K562 (cell line): ENCODE measurements at regions not wholly inside any gene's neighbourhood (a gene's known extent, or its start where the extent isn't known, plus 50 kb on each side); places are given as distances from the start of the nearest gene placed in this dataset.
"Not testable (repeated sequence)": the region's sequence is repeated elsewhere in the genome, so short reads cannot be mapped to it uniquely, and the experiment has no call there.

ENCODE experiments used
- ATAC-seq: fragments of 200-7000 bp; cut with Tn5 transposase; 3 replicates; pipeline ENCODE4 v1.9.1; 2020; ENCODE audit warnings: moderate library complexity
- BruUV-seq: library from RNA; stranded (reverse); fragments of 400-500 nt; replicated peaks from 2 replicates; lab custom pipeline; 2021; lab: Mats Ljungman, UMichigan
- CTCF ChIA-PET: fragments of 300-600 bp; formaldehyde crosslinking; extraction: SDS; loops from one replicate; lab custom pipeline; 2021; ENCODE audit warnings: low intra/inter-chr PET ratio; lab: Yijun Ruan, JAX
- POLR2A ChIA-PET: fragments of 300-600, 350-650 bp; sonication (Branson Sonifier 250); formaldehyde crosslinking; extraction: SDS; loops from one replicate; lab custom pipeline; 2021; ENCODE audit warnings: antibody characterized with exemption, inconsistent platforms; lab: Yijun Ruan, JAX
- DNase-seq, 4 experiments: peaks; one replicate each; pipeline versions ENCODE4 v3.0.0 to v3.0.0-alpha.2; 2011 to 2018; ENCODE audit warnings: low spot score in 3 of 4, mixed read lengths in 3 of 4; ENCODE audit errors: extremely low read depth in 1 of 4
- FAIRE-seq: peaks from 2 replicates; lab custom pipeline; 2011; peaks lifted over from hg19 to GRCh38; lab: Jason Lieb, UNC
- H2AFZ ChIP-seq: 2 replicates; pipeline ENCODE4 v1.6.0; 2011; ENCODE audit warnings: low read depth, low read length, control low read depth, inconsistent platforms
- H3K27ac ChIP-seq: fragments of 200-600 bp; 3 replicates; pipeline ENCODE4 v1.8.0; 2011; ENCODE audit warnings: low read depth, mild to moderate bottlenecking, control low read depth, inconsistent platforms, low read length, moderate library complexity, mixed read lengths; ENCODE audit errors: extremely low read depth
- H3K27me3 ChIP-seq, 2 experiments: fragments of 300-600 bp in 1 of 2; 2 replicates in 1 of 2; 3 replicates in 1 of 2; pipeline versions ENCODE4 v1.6.0 to v1.8.0; 2011; ENCODE audit warnings: inconsistent platforms in 2 of 2, low read length in 2 of 2, mild to moderate bottlenecking in 1 of 2, mixed read lengths in 1 of 2, moderate library complexity in 1 of 2; ENCODE audit not compliant: control insufficient read depth in 2 of 2, insufficient read depth in 2 of 2
- H3K36me3 ChIP-seq: fragments of 300-600 bp; 3 replicates; pipeline ENCODE4 v1.8.0; 2011; ENCODE audit warnings: mild to moderate bottlenecking, low read length, inconsistent platforms; ENCODE audit not compliant: control insufficient read depth, insufficient read depth
- H3K4me1 ChIP-seq, 2 experiments: fragments of 200-600 bp in 1 of 2; replicated peaks in 1 of 2; 2 replicates in 1 of 2; 3 replicates in 1 of 2; pipeline versions ENCODE4 v1.5.1 to v1.8.0; 2011; ENCODE audit warnings: inconsistent platforms in 2 of 2, low read length in 2 of 2, mild to moderate bottlenecking in 1 of 2, mixed read lengths in 1 of 2, moderate library complexity in 1 of 2; ENCODE audit not compliant: control insufficient read depth in 2 of 2, insufficient read depth in 2 of 2
- H3K4me2 ChIP-seq: 2 replicates; pipeline ENCODE4 v1.6.1; 2011; ENCODE audit warnings: low read length, control low read depth, inconsistent platforms, mixed read lengths; ENCODE audit not compliant: insufficient read depth
- H3K4me3 ChIP-seq: fragments of 200-600 bp; sonication (generic), shearing (Covaris generic); 2 replicates; pipeline ENCODE4 v1.5.1; 2016; ENCODE audit warnings: control low read depth, inconsistent platforms
- H3K79me2 ChIP-seq: fragments of 200-600 bp; 3 replicates; pipeline ENCODE4 v1.8.0; 2011; ENCODE audit warnings: low read length, inconsistent platforms; ENCODE audit not compliant: control insufficient read depth, insufficient read depth
- H3K9ac ChIP-seq, 2 experiments: 2 replicates each; pipeline versions ENCODE4 v1.6.0 to v1.6.1; 2011; ENCODE audit warnings: low read depth in 2 of 2, low read length in 2 of 2, control low read depth in 1 of 2, inconsistent platforms in 1 of 2, mild to moderate bottlenecking in 1 of 2, mixed read lengths in 1 of 2; ENCODE audit not compliant: insufficient read depth in 1 of 2
- H3K9me1 ChIP-seq: one replicate; pipeline ENCODE4 v1.6.0; 2011; ENCODE audit warnings: inconsistent platforms, mild to moderate bottlenecking, low read length, moderate library complexity; ENCODE audit not compliant: control insufficient read depth, insufficient read depth
- H3K9me3 ChIP-seq: replicated peaks from 2 replicates; pipeline ENCODE4 v1.5.1; 2011; ENCODE audit warnings: low read depth, low read length, inconsistent platforms; ENCODE audit not compliant: control insufficient read depth, insufficient read depth
- H4K20me1 ChIP-seq: replicated peaks from 2 replicates; pipeline ENCODE4 v1.6.1; 2011; ENCODE audit warnings: low read length, inconsistent platforms, mixed read lengths; ENCODE audit not compliant: control insufficient read depth, insufficient read depth
- ZNF707 ChIP-seq: fragments of 250-450 bp; sonication (Bioruptor Pico); conservative IDR thresholded peaks from 2 replicates; pipeline ENCODE4 v1.8.0; 2022; ENCODE audit warnings: inconsistent platforms, mild to moderate bottlenecking, moderate library complexity
- WGBS: fragments of 100-300 bp; shearing (Covaris generic); methylation state at CpG from one replicate; pipeline ENCODE4 v1.1.6; 2016; ENCODE audit warnings: low coverage, mixed read lengths; ENCODE audit not compliant: insufficient coverage; ENCODE audit errors: missing lambda C conversion rate; 5-methylcytosine and 5-hydroxymethylcytosine counted together
- in situ Hi-C: fragments of 300-500 bp; cut with MboI; formaldehyde crosslinking; loops from 4 replicates; pipeline ENCODE4 v1.15.0; 2018; ENCODE audit warnings: inconsistent platforms, mixed read lengths
- intact Hi-C: fragments of 100-400 bp; cut with micrococcal nuclease; formaldehyde crosslinking; loops from 2 replicates; pipeline ENCODE4 v1.14.2; 2022

- POLR2A ChIA-PET, result interaction anchor here (0.7 kb wide), 1 partner anchor 9 kb away, joined by 4 read pairs; no protein-coding TSS in a partner anchor
- H4K20me1 ChIP-seq, FAIRE-seq, BruUV-seq, H3K36me3 ChIP-seq, H3K27ac ChIP-seq, CTCF ChIA-PET, H3K79me2 ChIP-seq, H2AFZ ChIP-seq, in situ Hi-C loops, H3K27me3 ChIP-seq, H3K9ac ChIP-seq, H3K4me1 ChIP-seq, H3K9me1 ChIP-seq, H3K4me3 ChIP-seq, H3K4me2 ChIP-seq, H3K9me3 ChIP-seq, DNase-seq, ATAC-seq, intact Hi-C loops: not testable (repeated sequence)
- 0% methylated on average over 8 of the region's 8 CpGs for WGBS
Observed at GRCh38 chr16:5295304-5295703, 197.7 kb upstream of the EEF2KMT start.

- H3K79me2 ChIP-seq, in situ Hi-C loops, H3K9ac ChIP-seq, H3K9me3 ChIP-seq, POLR2A ChIA-PET, FAIRE-seq, ATAC-seq, H4K20me1 ChIP-seq, H3K4me2 ChIP-seq, H3K36me3 ChIP-seq, intact Hi-C loops, H3K27me3 ChIP-seq, H3K9me1 ChIP-seq, DNase-seq, H3K4me1 ChIP-seq, H3K4me3 ChIP-seq, BruUV-seq, H3K27ac ChIP-seq, CTCF ChIA-PET, H2AFZ ChIP-seq: not testable (repeated sequence)
- peak; percentile 90 for TF ChIP-seq ZNF707
- WGBS, result 49% methylated on average over 2 of the region's 2 CpGs
Observed at GRCh38 chr16:5282152-5282551, 184.6 kb upstream of the EEF2KMT start.
